Hematopoietic multipotent progenitor cell treated with erythropoietin and hydrocortisone succinate and interleukin-3 and kit ligand, for 8 days (in vitro differentiated cells): ENCODE measurements at regions not wholly inside any gene's neighbourhood (a gene's known extent, or its start where the extent isn't known, plus 50 kb on each side); places are given as distances from the start of the nearest gene placed in this dataset.
"Not testable (repeated sequence)": the region's sequence is repeated elsewhere in the genome, so short reads cannot be mapped to it uniquely, and the experiment has no call there.

Source experiments
- DNase-seq: peaks from one replicate; pipeline ENCODE4 v3.0.0-alpha.2; 2015

DNA sequence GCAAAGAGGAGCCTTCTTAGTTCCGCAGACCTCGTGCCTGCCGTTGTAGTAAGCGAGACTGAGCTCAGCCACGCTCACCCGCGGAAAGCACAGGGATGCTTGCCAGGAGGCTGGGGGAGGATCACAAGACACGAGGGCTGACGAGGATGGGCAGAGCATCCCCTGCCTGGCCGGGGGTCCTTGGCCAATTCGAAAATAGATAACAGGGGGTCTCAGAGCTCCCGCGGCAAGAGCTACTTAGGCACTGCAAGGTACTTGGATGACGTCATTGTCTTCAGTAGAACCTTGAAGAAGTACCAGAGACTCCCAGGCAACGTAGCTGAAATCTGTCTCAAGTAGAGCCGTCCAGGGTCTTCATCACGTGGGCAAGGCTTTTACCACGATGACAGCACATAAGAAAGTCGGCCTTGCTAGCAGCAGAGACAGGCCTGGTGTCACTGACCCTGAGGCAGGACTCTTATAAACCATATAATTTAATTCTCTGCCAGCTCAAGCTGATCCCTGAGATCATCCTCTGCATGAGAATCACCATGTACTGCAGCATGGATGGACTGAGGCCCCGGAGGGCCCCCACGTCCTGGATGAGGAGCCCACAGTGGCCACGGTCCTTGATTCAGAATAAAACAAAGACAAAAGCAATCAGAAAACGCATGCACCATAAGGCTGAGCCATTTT lies 81.9 kb downstream of the TMEM18 start:
- DNase-seq: no peak

DNA sequence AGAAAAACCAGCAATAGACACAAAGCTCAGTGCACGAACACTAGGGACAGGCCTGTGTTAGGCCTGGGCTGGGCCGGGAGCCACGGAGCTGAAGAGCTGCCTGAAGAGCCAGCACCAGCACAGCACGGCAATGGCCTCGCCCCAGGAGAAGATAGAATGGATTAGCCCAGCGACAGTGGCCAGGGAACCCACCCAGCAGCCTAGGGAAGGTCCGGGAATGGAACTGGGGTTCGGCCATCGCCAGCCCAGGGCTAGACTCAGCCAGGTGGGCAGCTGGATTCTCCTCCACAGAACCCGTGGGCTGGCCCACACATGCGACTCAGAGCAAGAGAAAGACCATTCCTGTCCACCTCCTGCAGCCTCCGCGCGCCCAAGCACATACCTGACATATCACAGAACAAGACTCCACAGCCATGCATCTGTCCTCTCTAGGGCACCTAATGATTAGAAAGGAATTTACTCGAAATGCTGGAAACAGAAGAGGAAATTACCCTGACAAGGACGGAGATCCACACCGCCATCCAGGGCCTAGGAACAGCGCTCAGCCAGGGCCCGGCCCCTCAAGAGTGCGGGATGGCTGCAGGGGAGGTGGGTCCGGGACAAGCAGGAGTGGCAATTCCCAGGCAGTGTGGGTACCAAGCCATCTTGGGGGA lies 82.8 kb downstream of the TMEM18 start:
- no peak for DNase-seq

DNA sequence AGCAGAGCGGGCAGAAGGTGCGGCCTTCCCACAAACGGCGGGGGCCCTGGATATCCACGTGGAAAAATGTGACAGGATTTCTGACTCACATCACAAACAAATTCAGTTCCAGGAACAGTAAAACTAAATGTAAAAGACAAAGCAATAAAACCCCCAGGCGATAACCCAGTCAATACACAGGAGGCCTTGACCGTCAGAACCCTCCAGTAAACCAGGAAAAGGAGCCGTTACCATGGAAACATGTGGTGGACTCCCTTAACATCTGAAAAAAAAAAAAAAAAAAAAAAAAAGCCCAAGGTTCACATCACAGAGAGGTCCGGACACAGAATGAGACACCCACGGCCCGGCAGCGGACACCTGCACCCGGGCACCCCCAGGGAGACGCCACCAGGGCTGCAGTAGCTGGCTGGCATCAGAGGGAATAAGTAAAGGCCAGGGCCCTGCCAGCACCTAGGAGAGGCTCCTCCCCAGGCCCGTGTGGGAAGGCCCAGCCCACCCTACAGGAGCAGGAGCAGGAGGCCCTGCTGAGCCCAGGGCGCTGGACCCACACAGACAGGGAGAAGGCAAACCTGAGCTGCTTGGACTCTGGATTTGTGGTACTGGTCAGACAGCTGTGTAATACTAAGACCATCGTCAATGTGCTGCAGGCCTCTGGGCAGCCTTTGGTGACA lies 83.7 kb downstream of the TMEM18 start:
- DNase-seq: no peak

DNA sequence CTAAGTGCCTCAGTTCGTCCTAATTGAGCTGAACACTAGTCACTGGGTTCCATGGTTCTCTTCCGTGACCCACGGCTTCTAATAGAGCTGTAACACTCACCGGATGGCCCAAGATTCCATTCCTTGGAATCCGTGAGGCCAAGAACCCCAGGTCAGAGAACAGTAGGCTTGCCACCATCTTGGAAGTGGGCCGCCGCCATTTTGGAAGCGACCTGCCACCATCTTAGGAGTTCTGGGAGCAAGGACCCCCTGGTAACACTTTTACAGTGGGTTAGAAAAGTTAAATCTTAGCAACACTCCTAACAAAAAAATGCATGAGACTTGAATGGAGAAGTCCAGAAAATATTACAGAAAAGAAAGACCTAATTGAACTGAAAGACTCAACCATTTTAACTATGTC lies 84.5 kb downstream of the TMEM18 start:
- no peak for DNase-seq

DNA sequence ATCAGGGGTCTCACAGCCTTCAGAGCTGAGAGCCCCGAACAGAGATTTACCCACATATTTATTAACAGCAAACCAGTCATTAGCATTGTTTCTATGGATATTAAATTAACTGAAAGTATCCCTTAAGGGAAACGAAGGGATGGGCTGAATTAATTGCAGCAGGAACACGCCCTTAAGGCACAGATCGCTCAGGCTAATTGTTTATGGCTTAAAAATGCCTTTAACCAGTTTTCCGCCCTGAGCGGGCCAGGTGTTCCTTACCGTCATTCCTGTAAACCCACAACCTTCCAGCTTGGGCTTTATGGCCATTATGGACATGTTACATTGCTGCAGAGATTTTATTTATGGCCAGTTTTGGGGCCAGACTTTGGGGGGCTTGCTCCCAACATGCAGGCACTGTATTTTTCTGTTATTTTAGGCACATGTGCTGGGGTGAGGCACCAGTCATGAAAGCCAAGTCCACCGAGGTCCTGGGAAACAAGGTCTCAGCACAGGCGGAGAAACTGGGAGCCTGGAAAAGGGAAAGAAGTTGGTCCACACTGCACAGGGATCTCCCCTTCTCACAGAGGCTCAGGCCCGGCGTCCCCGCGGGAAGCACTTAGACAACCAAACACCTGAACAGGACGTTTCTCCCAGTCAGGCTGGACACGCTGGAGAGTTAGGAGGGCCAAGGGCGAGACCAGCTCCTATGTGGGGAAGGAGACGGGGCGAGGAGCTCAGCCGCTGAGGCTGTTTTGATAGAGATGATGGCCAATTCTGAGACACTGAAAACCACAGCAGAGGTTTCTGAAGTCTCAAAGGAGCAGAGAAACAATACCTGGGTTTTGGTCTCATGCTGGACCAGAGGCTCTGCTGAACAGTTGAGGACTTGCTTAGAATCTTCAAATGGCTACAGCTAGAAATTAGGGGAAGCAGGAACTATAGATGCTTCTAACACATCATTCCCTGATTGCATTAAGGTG lies 86.7 kb downstream of the TMEM18 start:
- no peak for DNase-seq

DNA sequence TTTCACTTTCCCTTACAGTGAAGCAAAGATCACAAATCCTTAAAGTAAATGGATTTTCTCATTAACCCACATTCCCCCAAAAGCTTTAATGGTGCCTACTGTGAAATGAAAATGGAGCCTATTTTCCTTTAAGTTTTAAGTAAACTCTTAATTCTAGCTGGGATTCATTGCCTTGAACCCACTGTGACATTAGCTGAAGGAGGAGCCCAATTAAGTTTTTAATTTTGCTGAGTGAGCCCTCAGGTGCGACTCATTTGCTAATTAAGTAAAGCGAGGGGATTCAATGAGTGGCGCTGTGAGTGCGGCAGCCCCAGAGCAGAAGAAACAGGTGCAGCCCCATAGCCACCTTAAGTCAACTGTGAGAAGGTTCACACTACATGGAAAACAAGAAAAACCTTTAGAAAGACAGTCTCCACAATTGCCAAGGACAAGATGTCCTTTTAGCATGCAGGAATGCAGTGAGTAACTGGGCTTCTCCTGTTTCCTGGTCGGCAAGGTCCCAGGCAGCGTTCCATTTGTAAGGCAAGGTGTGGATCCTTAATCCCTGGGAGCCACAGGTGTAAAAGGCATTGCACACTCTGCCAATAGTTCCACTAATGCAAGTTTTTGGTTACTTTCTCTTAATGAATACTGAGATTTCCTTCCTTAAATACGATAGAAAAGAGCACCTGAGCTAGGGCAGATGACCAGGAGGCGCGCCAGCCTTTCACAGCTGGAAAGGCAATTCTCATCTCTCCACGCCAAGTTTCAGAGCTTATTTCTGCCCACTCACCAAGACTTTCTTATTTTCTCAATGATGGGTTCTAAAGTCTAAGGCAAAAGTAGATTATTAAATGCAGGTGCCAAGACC lies 87.7 kb downstream of the TMEM18 start:
- no peak for DNase-seq

DNA sequence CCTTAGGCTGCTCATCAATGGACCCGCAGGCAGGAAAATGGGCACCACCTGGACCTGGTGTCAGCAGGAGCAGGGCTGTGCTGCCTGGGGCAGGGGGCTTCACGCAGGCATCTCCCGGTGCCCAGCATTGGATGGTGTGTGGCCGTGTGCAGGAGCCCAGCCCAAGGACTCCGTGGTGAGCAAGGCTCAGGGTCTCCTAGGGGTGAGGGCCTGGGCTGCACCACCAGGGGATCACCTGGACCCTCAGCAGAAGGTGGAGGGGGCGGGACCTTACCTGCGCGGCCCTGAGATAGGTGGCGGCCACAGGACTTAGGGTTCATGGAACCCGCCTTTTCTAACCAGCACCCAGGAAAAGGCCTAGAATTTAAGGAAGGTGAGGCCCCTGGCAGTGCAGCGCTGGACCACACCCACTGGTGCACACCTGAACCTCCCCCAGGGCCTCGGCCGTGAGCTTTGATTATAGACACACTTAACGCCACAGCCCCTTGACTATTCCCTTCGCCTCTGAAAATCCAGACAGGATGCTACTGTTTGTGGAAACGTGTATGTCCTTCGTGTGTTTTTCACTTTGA lies 89.0 kb downstream of the TMEM18 start:
- no peak for DNase-seq

DNA sequence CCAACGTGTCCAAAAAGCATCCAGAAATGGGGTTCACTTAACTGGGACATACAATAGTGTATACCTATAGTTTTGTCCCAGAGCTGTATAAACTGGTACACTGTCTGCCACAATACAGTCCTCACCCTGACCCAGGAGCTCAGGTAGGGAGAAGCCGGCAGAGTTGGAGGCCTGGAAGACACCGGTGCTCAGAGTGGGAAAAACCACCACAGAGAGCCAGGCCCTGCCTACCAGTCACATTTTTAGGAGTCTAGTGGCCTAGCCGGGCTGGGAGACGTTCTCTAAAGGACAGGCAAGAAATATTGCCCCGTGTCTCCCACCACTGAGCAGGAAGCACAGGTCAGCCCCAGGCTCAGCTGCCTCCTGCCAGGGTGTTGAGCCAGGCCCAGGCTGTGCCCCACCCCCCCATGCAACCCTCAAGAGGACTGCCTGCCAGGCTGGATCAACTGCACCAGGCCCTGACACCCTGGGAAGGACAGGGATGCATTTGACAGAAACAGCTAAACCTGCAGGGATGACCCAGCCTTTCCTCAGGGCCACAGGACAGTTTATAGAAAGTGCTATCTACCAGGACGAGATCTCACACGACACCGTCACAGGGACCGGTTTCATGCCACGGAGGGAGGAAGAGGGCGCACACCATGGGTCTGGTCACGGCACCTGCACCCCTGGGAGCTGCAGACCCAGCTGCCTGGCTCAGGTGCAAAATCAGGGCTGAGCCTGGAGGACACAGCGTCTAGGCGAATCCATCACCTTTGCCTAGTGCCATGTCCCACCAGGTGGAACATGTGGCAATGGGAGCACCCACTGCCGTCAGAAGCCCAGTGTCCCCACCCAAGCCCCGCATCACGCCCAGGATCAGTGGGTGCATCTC lies 89.9 kb downstream of the TMEM18 start:
- no peak for DNase-seq

DNA sequence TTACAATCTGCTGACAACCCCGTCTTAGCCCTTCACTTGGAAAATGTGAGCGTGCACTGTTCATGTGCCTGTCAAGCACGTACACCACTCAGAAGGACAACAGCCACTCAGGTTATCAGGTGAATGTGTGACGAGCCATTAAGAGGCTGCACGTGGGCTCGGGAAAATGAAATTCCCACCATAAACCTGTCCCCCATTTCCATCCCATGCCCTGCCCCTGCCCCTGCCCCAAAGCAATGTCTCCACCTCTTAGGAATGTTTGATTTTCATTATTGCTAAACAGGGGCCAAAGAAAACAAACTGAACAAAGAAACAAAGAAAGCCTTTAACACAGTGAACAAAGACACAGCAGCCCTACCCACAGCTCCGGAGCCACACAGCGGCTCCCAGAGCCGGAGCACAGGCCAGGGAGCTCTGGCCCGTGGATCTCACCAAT lies 90.5 kb downstream of the TMEM18 start:
- no peak for DNase-seq

DNA sequence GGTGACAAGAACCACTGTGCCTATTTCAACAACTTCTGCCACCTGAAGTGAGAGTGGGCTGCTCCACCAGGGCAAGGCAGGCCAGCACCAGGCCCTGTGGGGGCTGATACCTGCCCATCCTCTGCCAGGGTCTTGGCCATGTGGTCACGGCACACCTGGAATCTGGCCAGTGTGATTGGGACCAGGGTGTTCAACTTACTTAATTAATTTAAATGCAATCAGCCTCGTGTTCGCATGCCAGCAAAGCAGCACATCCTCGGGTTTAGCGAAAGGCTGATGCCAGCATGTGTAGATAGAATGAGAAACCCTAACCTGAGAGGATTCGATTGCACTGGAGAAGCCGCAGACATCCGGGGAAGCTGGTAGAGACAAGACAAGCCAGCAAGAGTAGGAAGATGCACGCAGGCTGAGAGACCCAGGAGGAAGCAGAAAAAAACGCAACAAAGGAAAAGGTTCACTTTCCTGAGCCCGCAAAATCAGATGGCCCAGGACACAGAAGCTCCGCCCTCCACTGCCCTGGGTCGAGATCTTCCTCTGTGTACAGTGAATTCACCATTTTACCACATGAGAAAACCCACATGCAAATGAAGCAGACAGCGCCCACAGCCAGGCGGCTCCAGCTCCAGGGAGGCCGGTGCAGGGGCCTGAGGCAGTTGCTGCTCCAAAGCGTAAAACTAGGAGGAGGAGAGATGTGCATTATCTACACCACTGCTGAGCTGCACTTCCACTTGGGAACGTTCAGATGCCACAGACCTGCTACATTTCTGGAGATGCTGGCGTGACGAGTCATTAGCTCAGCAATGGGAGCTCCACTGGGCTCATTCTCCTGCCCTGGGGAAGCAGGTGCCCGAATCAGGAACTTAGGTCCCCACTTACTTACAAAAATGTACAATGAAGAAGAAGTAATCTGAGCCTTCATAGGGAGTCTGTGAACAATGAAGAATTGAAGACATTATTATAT lies 92.1 kb downstream of the TMEM18 start:
- no peak for DNase-seq

DNA sequence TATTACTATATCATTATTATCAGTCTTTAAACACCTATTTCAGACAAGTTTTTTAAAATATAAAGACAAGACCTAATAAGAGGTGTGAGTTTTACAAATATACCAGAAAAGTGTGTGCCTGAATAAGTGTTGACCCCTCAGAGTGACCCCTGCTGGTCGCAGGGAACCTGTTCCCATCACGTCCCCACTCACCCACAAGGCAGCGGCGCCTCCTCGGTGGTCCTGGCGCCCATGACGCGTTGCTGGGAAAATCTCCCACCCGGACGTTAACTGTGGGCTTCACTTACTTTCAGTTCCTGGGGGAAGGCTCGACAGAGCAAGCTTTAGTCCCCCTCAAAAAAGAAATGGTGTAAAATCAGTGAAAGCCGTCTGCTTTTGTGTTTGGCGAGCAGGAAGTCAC lies 93.5 kb downstream of the TMEM18 start:
- no peak for DNase-seq

DNA sequence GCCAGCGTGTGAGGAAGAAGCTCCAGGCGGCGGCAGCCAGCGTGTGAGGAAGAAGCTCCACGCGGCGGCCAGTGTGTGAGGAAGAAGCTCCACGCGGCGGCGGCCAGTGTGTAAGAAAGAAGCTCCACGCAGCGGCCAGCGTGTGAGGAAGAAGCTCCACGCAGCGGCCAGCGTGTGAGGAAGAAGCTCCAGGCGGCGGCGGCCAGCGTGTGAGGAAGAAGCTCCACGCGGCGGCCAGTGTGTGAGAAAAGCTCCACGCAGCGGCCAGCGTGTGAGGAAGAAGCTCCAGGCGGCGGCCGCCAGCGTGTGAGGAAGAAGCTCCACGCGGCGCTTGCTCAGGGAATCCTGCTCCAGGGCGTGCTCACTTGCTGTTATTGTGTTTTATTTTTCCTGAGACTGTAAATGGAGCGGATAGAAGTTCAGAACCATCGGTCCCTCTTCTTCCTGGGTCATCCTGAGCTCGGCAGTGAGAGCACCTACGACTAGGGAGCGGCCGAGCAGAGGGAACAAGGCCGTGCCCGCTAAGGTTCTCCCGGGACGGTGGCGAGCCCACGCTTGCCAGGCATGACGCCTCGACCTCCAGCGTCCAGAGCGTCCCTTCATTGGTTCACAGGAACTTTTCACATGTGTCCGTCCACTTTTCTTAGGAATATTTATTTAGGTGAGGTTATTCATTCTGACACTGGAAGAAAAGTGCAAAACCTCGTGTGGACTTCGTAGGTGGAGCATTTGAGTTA lies 94.2 kb downstream of the TMEM18 start:
- no peak for DNase-seq

DNA sequence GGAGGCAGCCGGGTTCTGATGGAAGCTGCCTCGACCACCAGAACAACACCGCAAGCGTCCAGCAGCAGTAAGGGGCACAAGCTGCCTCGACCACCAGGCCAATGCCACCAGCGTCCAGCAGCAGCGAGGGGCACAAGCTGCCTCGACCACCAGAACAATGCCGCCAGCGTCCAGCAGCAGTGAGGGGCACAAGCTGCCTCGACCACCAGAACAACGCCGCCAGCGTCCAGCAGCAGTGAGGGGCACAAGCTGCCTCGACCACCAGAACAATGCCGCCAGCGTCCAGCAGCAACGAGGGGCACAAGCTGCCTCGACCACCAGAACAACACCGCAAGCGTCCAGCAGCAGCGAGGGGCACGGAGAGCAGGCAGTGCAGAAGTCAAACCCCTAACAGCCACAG lies 94.9 kb downstream of the TMEM18 start:
- DNase-seq: not testable (repeated sequence)

DNA sequence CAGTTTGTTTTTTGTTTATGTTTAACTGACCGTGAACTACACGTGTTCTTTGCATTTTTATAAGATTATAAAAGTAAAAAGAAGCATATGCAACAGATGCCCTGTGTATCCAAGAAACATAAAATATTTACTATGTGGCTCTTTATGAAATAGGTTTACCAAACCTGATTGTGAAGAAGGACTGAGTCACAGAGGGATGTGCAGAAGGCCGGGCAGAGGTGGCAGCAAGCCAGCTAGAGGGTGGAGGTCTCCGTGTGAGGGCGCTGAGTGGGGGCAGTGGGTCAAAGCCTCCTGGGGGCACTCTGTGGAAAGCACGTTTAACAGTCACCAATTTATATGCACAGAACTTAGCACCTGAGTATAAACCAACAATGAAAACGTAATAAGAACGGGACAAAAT lies 97.2 kb downstream of the TMEM18 start:
- DNase-seq: no peak

DNA sequence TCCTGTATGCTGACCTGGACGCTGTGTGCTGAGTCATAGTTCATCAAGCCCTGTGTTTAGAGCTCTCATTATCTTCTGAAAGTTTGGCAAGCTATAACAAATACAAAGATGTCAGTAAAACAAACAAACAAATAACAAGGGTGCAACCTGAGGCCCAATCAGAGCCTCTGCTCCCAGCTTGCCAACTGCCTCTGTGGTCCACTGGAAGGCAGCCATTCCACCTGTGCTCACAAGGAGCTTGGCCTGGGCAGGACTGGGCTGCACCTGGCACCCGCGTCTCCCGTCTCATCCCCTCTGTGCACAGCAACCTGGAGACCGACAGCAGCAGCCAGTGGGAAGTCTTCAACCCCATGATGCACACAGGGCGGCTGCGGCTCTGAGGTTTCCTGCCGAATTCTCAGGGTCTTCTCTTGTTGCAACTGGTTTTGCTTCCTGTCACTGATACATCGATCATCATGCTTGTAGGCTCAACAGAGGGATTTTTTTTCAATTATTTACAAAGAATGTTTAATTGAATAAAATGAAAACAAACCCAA lies 97.8 kb downstream of the TMEM18 start:
- DNase-seq: no peak

DNA sequence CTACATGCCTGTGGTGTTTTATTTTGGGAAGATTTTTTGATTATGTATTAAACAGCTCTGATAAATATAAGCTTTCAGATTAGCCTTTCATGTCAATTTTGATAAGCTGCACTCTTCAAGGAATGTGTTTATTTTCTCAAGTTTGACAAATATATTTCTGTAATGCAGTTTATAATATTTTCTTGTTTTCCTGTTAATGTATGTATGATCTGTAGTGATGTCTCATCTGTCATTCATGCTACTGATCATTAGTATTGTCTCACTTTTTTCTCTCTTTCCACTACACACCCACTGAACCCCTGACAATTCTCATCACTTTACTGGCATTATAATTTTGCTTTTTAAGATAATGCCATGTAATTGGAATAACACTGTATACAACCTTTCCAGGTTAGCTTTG lies 100.9 kb downstream of the TMEM18 start:
- no peak for DNase-seq

DNA sequence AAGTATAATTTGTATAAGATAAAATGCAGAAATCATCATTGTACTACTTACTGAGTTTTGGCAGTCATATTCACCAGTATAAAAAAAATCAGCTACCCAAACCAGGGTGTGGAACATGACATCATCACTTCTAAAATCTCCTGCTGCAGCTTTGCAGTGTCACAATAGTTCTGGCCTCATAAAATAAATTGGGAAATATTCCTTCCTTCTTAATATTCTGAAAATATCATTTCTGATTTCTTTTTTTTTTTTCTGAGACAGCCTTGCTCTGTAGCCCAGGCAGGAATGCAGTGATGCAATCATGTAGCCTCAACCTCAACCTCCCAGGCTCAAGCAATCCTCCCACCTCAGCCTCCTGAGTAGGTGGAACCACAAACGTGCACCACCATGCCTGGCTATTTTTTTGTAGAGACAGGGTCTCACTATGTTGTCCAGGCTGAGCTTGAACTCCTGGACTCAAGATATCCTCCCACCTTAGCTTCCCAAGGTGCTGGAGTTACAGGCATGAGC lies 101.4 kb downstream of the TMEM18 start:
- no peak for DNase-seq

DNA sequence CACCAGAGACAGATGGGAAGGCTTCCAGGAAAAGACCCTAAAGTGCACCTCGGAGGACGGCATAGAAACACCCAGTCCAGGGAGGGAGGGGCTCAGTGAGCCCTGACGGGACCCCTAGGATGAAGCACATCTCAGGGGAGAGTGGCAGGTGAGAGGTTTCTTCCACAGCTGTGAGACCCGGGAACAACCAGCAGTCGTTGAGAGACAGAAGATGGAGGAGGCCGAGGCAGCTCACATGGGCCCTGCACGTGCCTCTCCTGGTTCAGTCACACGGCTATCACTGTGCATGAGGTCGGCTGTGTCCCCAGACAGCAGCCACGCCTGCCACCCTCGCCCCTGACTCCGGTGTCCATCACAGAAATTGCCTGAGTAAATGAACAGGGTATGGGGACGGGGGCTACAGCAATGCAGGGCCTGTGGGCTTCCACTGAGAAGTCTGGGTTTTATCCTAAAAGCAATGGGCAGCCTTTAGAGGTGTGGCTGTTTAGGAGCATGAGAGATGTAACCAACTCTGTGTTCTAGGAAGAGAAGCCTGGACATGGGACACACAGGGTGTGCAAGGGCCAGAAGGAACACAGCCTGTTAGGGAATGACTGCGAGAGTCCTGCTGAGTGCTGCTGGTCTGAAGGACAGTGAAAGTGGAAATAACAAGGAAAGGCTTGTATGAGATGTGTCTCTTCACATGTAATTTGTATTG lies 102.0 kb downstream of the TMEM18 start:
- no peak for DNase-seq
